ENCODE measurements at regions not wholly inside any gene's neighbourhood (a gene's known extent, or its start where the extent isn't known, plus 50 kb on each side); places are given as distances from the start of the nearest gene placed in this dataset.

GRCh38 chr1:60331647-60332046 lies 258.1 kb upstream of the C1orf87 start:
- TF ChIP-seq HDAC6 (IDR thresholded peaks at IDR 0.05; ENCODE audit: low read depth, low read length) (no peak), SIN3A (conservative IDR thresholded peaks at IDR 0.05 in 1 of 2, IDR thresholded peaks at IDR 0.05 in 1 of 2; ENCODE audit: low read depth in 1 of 2, low read length in 2 of 2) (no peak), HDAC2 (IDR thresholded peaks at IDR 0.05; ENCODE audit: borderline replicate concordance in 1 of 2, low read depth in 2 of 2, low read length in 2 of 2) (no peak), CTCF (IDR thresholded peaks at IDR 0.05; ENCODE audit: control extremely low read depth in 1 of 3, insufficient read depth in 1 of 3, low read depth in 1 of 3, low read length in 3 of 3) (no peak), USF2 (IDR thresholded peaks at IDR 0.05; ENCODE audit: low read length) (no peak)
